Progenitor cell of endocrine pancreas (in vitro differentiated cells): ENCODE measurements at regions not wholly inside any gene's neighbourhood (a gene's known extent, or its start where the extent isn't known, plus 50 kb on each side); places are given as distances from the start of the nearest gene placed in this dataset.

Source experiments
- DNase-seq: peaks from one replicate; pipeline ENCODE4 v3.0.0; 2021; ENCODE audit warnings: low spot score; ENCODE audit not compliant: unreplicated experiment
- H3K27ac Mint-ChIP-seq: 2 replicates; pipeline ENCODE4 v1.8.0; 2021; ENCODE audit warnings: mild to moderate bottlenecking, moderate library complexity, mixed read lengths
- H3K27me3 Mint-ChIP-seq: 2 replicates; pipeline ENCODE4 v1.8.0; 2021; ENCODE audit warnings: mixed read lengths
- H3K36me3 Mint-ChIP-seq: 2 replicates; pipeline ENCODE4 v1.8.0; 2022; ENCODE audit warnings: mixed read lengths; ENCODE audit not compliant: insufficient read depth
- H3K4me1 Mint-ChIP-seq: 2 replicates; pipeline ENCODE4 v1.8.0; 2021; ENCODE audit warnings: low read depth, mixed read lengths
- H3K4me3 Mint-ChIP-seq: 2 replicates; pipeline ENCODE4 v1.8.0; 2021; ENCODE audit warnings: low read depth, mild to moderate bottlenecking, moderate library complexity, mixed read lengths
- H3K9me3 Mint-ChIP-seq: 2 replicates; pipeline ENCODE4 v1.8.0; 2021; ENCODE audit warnings: low read depth, mixed read lengths
- CTCF ChIP-seq: fragments of 200-600 bp; sonication (generic); IDR thresholded peaks from one replicate; pipeline ENCODE4 v1.5.0; 2021; ENCODE audit warnings: antibody characterized with exemption, mild to moderate bottlenecking; ENCODE audit not compliant: unreplicated experiment

DNA sequence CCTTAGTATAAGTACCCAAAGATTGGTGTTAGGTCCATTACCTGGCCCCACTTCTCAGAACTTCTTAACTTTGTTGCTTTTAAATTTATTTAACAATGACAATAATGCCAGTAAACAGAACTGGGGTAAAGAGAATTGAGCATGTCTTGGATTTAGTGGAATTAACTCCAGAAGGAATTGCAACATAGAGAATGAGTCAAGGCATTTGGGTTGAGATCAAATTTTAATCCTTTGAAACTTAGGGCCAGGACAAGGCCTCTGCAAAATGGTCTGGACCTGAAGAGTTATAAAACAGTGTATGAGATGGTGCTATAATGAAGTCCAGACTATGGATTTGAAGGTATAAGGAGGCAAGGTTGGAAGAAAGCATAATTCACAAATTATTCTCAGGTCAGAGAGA lies 1030.4 kb downstream of the SLITRK5 start:
- Mint-ChIP-seq H3K4me3 (no peak overlapping the region), H3K27me3 (no peaks in the 10 kb centered on the region)
- TF ChIP-seq CTCF = no peak

GRCh38 chr13:88704600-88705275 lies 1033.6 kb downstream of the SLITRK5 start:
- no peak overlapping the region for H3K27ac Mint-ChIP-seq
- peaks cover 3% of the 10 kb centered on the region for H3K9me3 Mint-ChIP-seq
- H3K36me3 Mint-ChIP-seq = no peaks in the 10 kb centered on the region
- no peak for TF ChIP-seq CTCF
- H3K4me1 Mint-ChIP-seq = peaks cover 9% of the 10 kb centered on the region
- DNase-seq = no peak
- no peak overlapping the region for H3K4me3 Mint-ChIP-seq
- no peaks in the 10 kb centered on the region for H3K27me3 Mint-ChIP-seq

More for the DNA sequence above, 1030.4 kb downstream of the SLITRK5 start:
- no peak for DNase-seq
- peaks cover 9% of the 10 kb centered on the region for H3K4me1 Mint-ChIP-seq
- H3K9me3 Mint-ChIP-seq = peaks cover 14% of the 10 kb centered on the region
- H3K36me3 Mint-ChIP-seq = no peaks in the 10 kb centered on the region
- H3K27ac Mint-ChIP-seq = no peak overlapping the region

DNA sequence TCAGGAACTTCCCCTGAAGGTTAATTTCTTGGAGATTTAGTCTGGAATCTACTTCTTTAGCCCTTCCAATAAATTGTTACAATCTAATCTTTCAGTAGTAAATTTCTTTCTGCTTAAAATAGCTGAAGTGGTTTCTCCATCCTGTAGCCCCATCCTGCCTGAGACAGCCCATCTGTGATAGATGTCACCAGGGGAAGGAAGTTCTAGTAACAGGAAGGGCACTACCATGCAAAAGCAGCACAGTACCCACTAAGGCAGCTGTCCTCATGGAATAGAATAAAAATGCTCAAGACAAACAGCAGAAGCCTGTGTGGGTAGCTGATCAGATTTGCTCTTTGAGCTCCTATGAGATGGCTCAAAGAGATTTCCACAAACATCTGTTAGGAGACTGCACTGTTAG lies 1036.5 kb downstream of the SLITRK5 start:
- TF ChIP-seq CTCF = no peak

DNA sequence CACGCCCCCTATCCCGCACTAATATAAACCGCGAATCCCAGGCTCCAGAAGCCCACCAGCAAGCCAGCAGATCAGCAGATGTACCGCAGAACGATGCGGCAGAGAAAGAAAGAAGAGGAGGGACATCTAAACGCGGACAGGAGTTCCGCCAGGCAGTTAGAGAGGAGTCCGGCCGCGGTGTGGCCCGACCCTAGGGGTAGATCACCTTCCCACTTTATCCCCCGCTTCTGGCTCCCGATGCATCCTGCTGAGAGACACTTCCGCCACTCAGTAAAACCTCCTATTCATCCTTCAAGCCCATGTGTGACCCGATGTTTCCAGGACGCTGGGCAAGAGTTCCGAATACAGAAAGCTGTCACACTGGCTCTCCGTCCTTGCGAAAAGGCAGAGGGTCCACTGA lies 1046.8 kb downstream of the SLITRK5 start:
- peaks cover 3% of the 10 kb centered on the region for H3K9me3 Mint-ChIP-seq
- H3K27me3 Mint-ChIP-seq = no peaks in the 10 kb centered on the region
- no peak for DNase-seq
- no peaks in the 10 kb centered on the region for H3K36me3 Mint-ChIP-seq
- H3K27ac Mint-ChIP-seq = no peak overlapping the region
- no peak overlapping the region for H3K4me3 Mint-ChIP-seq
- TF ChIP-seq CTCF = no peak
- H3K4me1 Mint-ChIP-seq = no peaks in the 10 kb centered on the region

More for the DNA sequence above, 1036.5 kb downstream of the SLITRK5 start:
- Mint-ChIP-seq H3K36me3 (no peaks in the 10 kb centered on the region), H3K4me1 (peaks cover 9% of the 10 kb centered on the region), H3K4me3 (no peak overlapping the region), H3K9me3 (no peaks in the 10 kb centered on the region), H3K27me3 (no peaks in the 10 kb centered on the region), H3K27ac (no peak overlapping the region)
- DNase-seq = no peak

DNA sequence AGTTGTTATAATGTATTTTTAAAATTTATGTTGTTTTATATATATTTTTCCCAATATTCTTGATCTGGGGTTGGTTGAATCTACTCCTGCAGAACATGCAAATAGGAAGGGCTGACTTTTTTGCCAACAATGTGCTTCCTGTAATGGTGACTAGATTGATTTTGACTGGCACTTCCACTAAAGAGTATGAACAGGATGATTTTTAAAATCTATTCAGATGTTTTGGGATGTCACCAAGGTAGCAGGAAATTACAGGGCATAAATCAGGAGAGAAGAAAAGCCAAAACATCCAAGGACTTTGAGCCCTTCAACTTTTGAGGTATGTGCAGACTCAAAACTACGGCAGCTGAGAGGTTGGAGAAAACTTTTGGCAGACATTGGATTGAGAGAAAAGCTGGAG lies 1047.6 kb downstream of the SLITRK5 start:
- no peaks in the 10 kb centered on the region for H3K4me1 Mint-ChIP-seq
- H3K4me3 Mint-ChIP-seq = no peak overlapping the region
- H3K27ac Mint-ChIP-seq = no peak overlapping the region
- no peaks in the 10 kb centered on the region for H3K36me3 Mint-ChIP-seq
- no peak for TF ChIP-seq CTCF
- H3K9me3 Mint-ChIP-seq = peaks cover 7% of the 10 kb centered on the region
- H3K27me3 Mint-ChIP-seq = no peaks in the 10 kb centered on the region
- no peak for DNase-seq
